H9 (cell line): ENCODE measurements at regions not wholly inside any gene's neighbourhood (a gene's known extent, or its start where the extent isn't known, plus 50 kb on each side); places are given as distances from the start of the nearest gene placed in this dataset.

ENCODE experiments used
- DNase-seq: peaks from one replicate; pipeline ENCODE4 v3.0.0-alpha.2; 2017
- H2AFZ ChIP-seq: one replicate; pipeline ENCODE4 v1.6.1; 2013; ENCODE audit warnings: mild to moderate bottlenecking, low read length, control low read depth, moderate library complexity
- H2AK5ac ChIP-seq: 2 replicates; pipeline ENCODE4 v1.6.1; 2013; ENCODE audit warnings: low read length, control low read depth, mixed read lengths; ENCODE audit not compliant: insufficient read length
- H2BK120ac ChIP-seq: one replicate; pipeline ENCODE4 v1.6.1; 2013; ENCODE audit warnings: low read depth, mild to moderate bottlenecking, low read length, control low read depth, inconsistent platforms; ENCODE audit not compliant: poor library complexity, severe bottlenecking
- H2BK12ac ChIP-seq: 2 replicates; pipeline ENCODE4 v1.6.1; 2013; ENCODE audit warnings: low read length, control low read depth, mixed read lengths, low read depth; ENCODE audit not compliant: insufficient read length
- H2BK15ac ChIP-seq: 2 replicates; pipeline ENCODE4 v1.6.1; 2013; ENCODE audit warnings: low read depth, low read length, control low read depth
- H2BK20ac ChIP-seq: one replicate; pipeline ENCODE4 v1.6.1; 2013; ENCODE audit warnings: low read depth, mild to moderate bottlenecking, low read length, control low read depth, inconsistent platforms; ENCODE audit not compliant: poor library complexity, severe bottlenecking
- H2BK5ac ChIP-seq: 2 replicates; pipeline ENCODE4 v1.6.1; 2013; ENCODE audit warnings: low read length, control low read depth, mixed read lengths; ENCODE audit not compliant: insufficient read length
- H3K14ac ChIP-seq: 2 replicates; pipeline ENCODE4 v1.6.1; 2013; ENCODE audit warnings: low read length, control low read depth; ENCODE audit not compliant: insufficient read depth
- H3K18ac ChIP-seq: 2 replicates; pipeline ENCODE4 v1.6.1; 2013; ENCODE audit warnings: low read depth, mild to moderate bottlenecking, mixed read lengths, low read length, control low read depth; ENCODE audit not compliant: insufficient read length
- H3K23ac ChIP-seq: 2 replicates; pipeline ENCODE4 v1.6.1; 2013; ENCODE audit warnings: low read length, control low read depth, mixed read lengths, low read depth; ENCODE audit not compliant: insufficient read length
- H3K23me2 ChIP-seq: 2 replicates; pipeline ENCODE4 v1.6.1; 2013; ENCODE audit warnings: low read depth, mild to moderate bottlenecking, mixed read lengths, low read length, control low read depth; ENCODE audit not compliant: insufficient read length, poor library complexity, severe bottlenecking
- H3K27ac ChIP-seq: 2 replicates; pipeline ENCODE4 v1.5.1; 2013; ENCODE audit warnings: low read length, control low read depth, mixed read lengths, low read depth; ENCODE audit not compliant: insufficient read length
- H3K27me3 ChIP-seq: 2 replicates; pipeline ENCODE4 v1.6.1; 2013; ENCODE audit warnings: low read length, control low read depth, inconsistent platforms; ENCODE audit not compliant: insufficient read depth
- H3K4ac ChIP-seq: 2 replicates; pipeline ENCODE4 v1.6.1; 2013; ENCODE audit warnings: low read depth, mild to moderate bottlenecking, control low read depth, inconsistent platforms, low read length, moderate library complexity
- H3K4me1 ChIP-seq: 2 replicates; pipeline ENCODE4 v1.6.1; 2013; ENCODE audit warnings: low read length, control low read depth, inconsistent platforms; ENCODE audit not compliant: insufficient read depth
- H3K4me2 ChIP-seq: 2 replicates; pipeline ENCODE4 v1.6.1; 2013; ENCODE audit warnings: low read length, control low read depth, mixed read lengths; ENCODE audit not compliant: insufficient read length, insufficient read depth
- H3K56ac ChIP-seq: 2 replicates; pipeline ENCODE4 v1.6.1; 2013; ENCODE audit warnings: low read depth, mild to moderate bottlenecking, mixed read lengths, low read length, control low read depth; ENCODE audit not compliant: insufficient read length
- H3K79me1 ChIP-seq: 2 replicates; pipeline ENCODE4 v1.6.1; 2013; ENCODE audit warnings: low read depth, mild to moderate bottlenecking, moderate library complexity, low read length, control low read depth, inconsistent platforms; ENCODE audit not compliant: insufficient read depth, poor library complexity, severe bottlenecking
- H3K79me2 ChIP-seq: 2 replicates; pipeline ENCODE4 v1.6.1; 2013; ENCODE audit warnings: low read length, control low read depth, inconsistent platforms; ENCODE audit not compliant: insufficient read depth
- H3K9ac ChIP-seq: 2 replicates; pipeline ENCODE4 v1.6.1; 2013; ENCODE audit warnings: low read length, control low read depth, mixed read lengths; ENCODE audit not compliant: insufficient read length; ENCODE audit errors: extremely low read depth
- H3K9me3 ChIP-seq: one replicate; pipeline ENCODE4 v1.6.1; 2013; ENCODE audit warnings: low read depth, low read length, inconsistent platforms; ENCODE audit not compliant: control insufficient read depth
- H3T11ph ChIP-seq: one replicate; pipeline ENCODE4 v1.6.1; 2013; ENCODE audit warnings: mild to moderate bottlenecking, low read length, control low read depth, inconsistent platforms
- H4K20me1 ChIP-seq: one replicate; pipeline ENCODE4 v1.6.1; 2013; ENCODE audit not compliant: control insufficient read depth, insufficient read length, insufficient read depth
- H4K5ac ChIP-seq: 2 replicates; pipeline ENCODE4 v1.6.1; 2013; ENCODE audit warnings: low read depth, mild to moderate bottlenecking, mixed read lengths, low read length, control low read depth; ENCODE audit not compliant: insufficient read length
- H4K8ac ChIP-seq: replicated peaks from 2 replicates; pipeline ENCODE4 v1.6.1; 2013; ENCODE audit warnings: low read length, control low read depth, mixed read lengths, low read depth; ENCODE audit not compliant: insufficient read length
- H4K91ac ChIP-seq: 2 replicates; pipeline ENCODE4 v1.6.1; 2013; ENCODE audit warnings: low read depth, mild to moderate bottlenecking, moderate library complexity, mixed read lengths, low read length, control low read depth; ENCODE audit not compliant: insufficient read length
- H3K27ac Mint-ChIP-seq, 3 experiments: 2 replicates in 2 of 3; 3 replicates in 1 of 3; pipeline ENCODE4 v1.8.0; 2020 to 2021; ENCODE audit warnings: mixed read lengths in 3 of 3, mild to moderate bottlenecking in 1 of 3, moderate library complexity in 1 of 3
- H3K27me3 Mint-ChIP-seq: 2 replicates; pipeline ENCODE4 v1.8.0; 2021; ENCODE audit warnings: low read depth, mild to moderate bottlenecking, moderate library complexity, mixed read lengths
- H3K36me3 Mint-ChIP-seq, 3 experiments: 2 replicates in 2 of 3; 3 replicates in 1 of 3; pipeline ENCODE4 v1.8.0; 2020 to 2021; ENCODE audit warnings: low read depth in 3 of 3, mixed read lengths in 3 of 3; ENCODE audit not compliant: insufficient read depth in 1 of 3
- H3K4me1 Mint-ChIP-seq, 2 experiments: 2 replicates each; pipeline ENCODE4 v1.8.0; 2020; ENCODE audit warnings: mixed read lengths in 2 of 2
- H3K4me3 Mint-ChIP-seq, 2 experiments: 2 replicates in 1 of 2; 3 replicates in 1 of 2; pipeline ENCODE4 v1.8.0; 2020 to 2021; ENCODE audit warnings: mild to moderate bottlenecking in 2 of 2, mixed read lengths in 2 of 2, moderate library complexity in 1 of 2
- H3K9me3 Mint-ChIP-seq, 2 experiments: 2 replicates in 1 of 2; 3 replicates in 1 of 2; pipeline ENCODE4 v1.8.0; 2020; ENCODE audit warnings: mild to moderate bottlenecking in 2 of 2, mixed read lengths in 2 of 2, moderate library complexity in 1 of 2
- CTCF ChIP-seq: fragments of 200-600 bp; sonication (generic); conservative IDR thresholded peaks from 3 replicates; pipeline ENCODE4 v1.8.0; 2021; ENCODE audit warnings: antibody characterized with exemption, mild to moderate bottlenecking
- WGBS: extraction: QIAGEN DNeasy Blood & Tissue Kit; methylation state at CpG from one replicate; pipeline ENCODE4 v1.1.7; 2013; ENCODE audit warnings: missing lambda C conversion rate, low lambda C conversion rate, mixed read lengths; ENCODE audit not compliant: insufficient read length; ENCODE audit errors: extremely low coverage; 5-methylcytosine and 5-hydroxymethylcytosine counted together

- Histone ChIP-seq H3K4me2 (no peak overlapping the region), H2BK12ac (no peak overlapping the region), H3K23me2 (no peaks in the 10 kb centered on the region), H4K91ac (no peak overlapping the region), H3K14ac (no peak overlapping the region), H3K79me1 (no peaks in the 10 kb centered on the region), H3K56ac (no peak overlapping the region), H4K8ac (no peak overlapping the region), H3K9me3 (no peaks in the 10 kb centered on the region), H3K27ac (no peak overlapping the region), H4K5ac (no peak overlapping the region), H2BK20ac (no peak overlapping the region), H3K23ac (no peak overlapping the region), H3K18ac (no peak overlapping the region), H2BK15ac (no peak overlapping the region), H2AFZ (no peak overlapping the region), H2BK120ac (no peak overlapping the region), H4K20me1 (no peaks in the 10 kb centered on the region), H3K9ac (no peak overlapping the region), H2BK5ac (no peak overlapping the region), H3K27me3 (no peaks in the 10 kb centered on the region), H3K4me1 (no peaks in the 10 kb centered on the region), H3K4ac (no peak overlapping the region), H3K79me2 (no peaks in the 10 kb centered on the region), H3T11ph (no peak overlapping the region), H2AK5ac (no peak overlapping the region)
- peaks cover 0 to 5% (median 2%) of the 10 kb centered on the region in 3 experiments; a peak in 5 of 7 replicates for H3K36me3 Mint-ChIP-seq
- H3K4me3 Mint-ChIP-seq, result no peak overlapping the region
- WGBS, result no CpG with 5 or more reads among the region's 1 CpG
- no peak for TF ChIP-seq CTCF
- no peak overlapping the region; a peak in 1 of 7 replicates for H3K27ac Mint-ChIP-seq
- no peak for DNase-seq
- no peaks in the 10 kb centered on the region for H3K27me3 Mint-ChIP-seq
- peaks cover 3 to 7% of the 10 kb centered on the region in 2 experiments; a peak in 4 of 5 replicates for H3K9me3 Mint-ChIP-seq
- H3K4me1 Mint-ChIP-seq, result peaks cover 0 to 7% of the 10 kb centered on the region in 2 experiments; a peak in 2 of 4 replicates
These were observed 577.4 kb downstream of the CPS1 start for GRCh38 chr2:211133766-211134165.
